Prostate gland (tissue), 2 donors: ENCODE measurements at regions not wholly inside any gene's neighbourhood (a gene's known extent, or its start where the extent isn't known, plus 50 kb on each side); places are given as distances from the start of the nearest gene placed in this dataset.

Experiments used
- CTCF ChIP-seq, 4 experiments: fragments of 200-600 bp in 2 of 4; fragments of 450-650 bp in 2 of 4; sonication (generic) in 2 of 4; IDR thresholded peaks; 1 replicate in 3 of 4; 2 replicates in 1 of 4; pipeline ENCODE4 v1.5.1; 2016 to 2019; ENCODE audit warnings: antibody characterized with exemption in 4 of 4, mild to moderate bottlenecking in 2 of 4, moderate library complexity in 2 of 4
- POLR2A ChIP-seq: fragments of 450-650 bp; IDR thresholded peaks from one replicate; pipeline ENCODE4 v1.6.1; 2016; ENCODE audit warnings: antibody characterized with exemption, mild to moderate bottlenecking
- POLR2AphosphoS5 ChIP-seq: sonication (generic); formaldehyde crosslinking; IDR thresholded peaks from one replicate; pipeline ENCODE4 v1.6.1; 2017; ENCODE audit warnings: antibody characterized with exemption

GRCh38 chr12:40622246-40622838 is 69.9 kb upstream of the CNTN1 start:
- TF ChIP-seq CTCF (IDR thresholded peaks at IDR 0.05) = peak; percentile 62 to 90 (median 70)
- TF ChIP-seq POLR2A = no peak
- TF ChIP-seq POLR2AphosphoS5 = no peak
